ENCODE measurements at regions not wholly inside any gene's neighbourhood (a gene's known extent, or its start where the extent isn't known, plus 50 kb on each side); places are given as distances from the start of the nearest gene placed in this dataset.

- TF ChIP-seq CTCF (IDR thresholded peaks at IDR 0.05) (no peak), POLR2A (IDR thresholded peaks at IDR 0.05) (no peak)
Observed at GRCh38 chr5:72045692-72046091, 61.6 kb upstream of the MAP1B start.
